Stimulated activated CD4-positive, alpha-beta T cell treated with anti-CD3 and anti-CD28 coated beads, Interleukin-12 subunit alpha, Interleukin-12 subunit beta, amount 100 ng/mL, for 48 hours (primary cell): ENCODE measurements at regions not wholly inside any gene's neighbourhood (a gene's known extent, or its start where the extent isn't known, plus 50 kb on each side); places are given as distances from the start of the nearest gene placed in this dataset.
A peak's percentile ranks its signal among the peaks of the same experiment; 100 is the strongest.
"Not testable (repeated sequence)": the region's sequence is repeated elsewhere in the genome, so short reads cannot be mapped to it uniquely, and the experiment has no call there.

Experiments
- DNase-seq, 3 donors: peaks; one replicate each; pipeline ENCODE4 v3.0.0-alpha.2; 2020; ENCODE audit warnings: low read depth in 2 of 3, low spot score in 1 of 3

- DNase-seq: peak in 1 of 3 donors; percentile 24
Observed at GRCh38 chr1:185681034-185681633, 53.1 kb upstream of the HMCN1 start.

GRCh38 chr1:185680453-185680852 lies 53.7 kb upstream of the HMCN1 start:
- DNase-seq: no peak

- DNase-seq: no peak
Observed at GRCh38 chr1:185679220-185679619, 55.0 kb upstream of the HMCN1 start.

- no peak for DNase-seq
Observed at GRCh38 chr1:185676969-185677368, 57.2 kb upstream of the HMCN1 start.

- no peak for DNase-seq
Observed at GRCh38 chr1:185674201-185674600, 60.0 kb upstream of the HMCN1 start.

DNA sequence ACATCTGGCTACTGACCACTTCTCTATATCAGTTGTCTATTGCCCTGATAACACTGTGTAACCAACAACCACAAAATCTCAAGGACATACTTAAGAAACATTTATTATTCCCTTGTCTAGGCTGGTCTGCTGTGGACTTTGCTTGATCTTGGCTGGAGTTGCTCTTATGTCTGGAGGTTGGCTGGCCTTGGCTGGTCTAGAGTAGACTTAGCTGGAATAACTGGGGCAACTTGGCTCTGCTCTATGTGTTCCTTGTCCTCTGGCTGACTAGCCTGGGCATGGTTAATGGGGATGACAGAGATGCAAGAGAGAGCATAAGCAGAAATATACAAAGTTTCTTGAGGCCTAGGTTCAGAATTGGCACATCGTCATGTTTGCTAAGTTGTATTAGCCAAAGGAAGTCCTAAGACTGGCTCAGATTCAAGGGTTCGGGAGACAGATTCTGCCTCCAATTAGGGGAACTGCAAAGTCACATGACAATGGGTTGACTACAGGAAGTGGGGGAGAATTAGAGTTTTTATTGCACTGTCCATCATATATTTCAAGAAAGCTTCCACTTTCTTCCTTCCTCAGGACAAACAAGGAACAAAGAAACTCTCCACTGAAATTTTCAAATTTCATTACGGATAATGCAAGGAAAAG lies 61.4 kb upstream of the HMCN1 start:
- no peak for DNase-seq

DNA sequence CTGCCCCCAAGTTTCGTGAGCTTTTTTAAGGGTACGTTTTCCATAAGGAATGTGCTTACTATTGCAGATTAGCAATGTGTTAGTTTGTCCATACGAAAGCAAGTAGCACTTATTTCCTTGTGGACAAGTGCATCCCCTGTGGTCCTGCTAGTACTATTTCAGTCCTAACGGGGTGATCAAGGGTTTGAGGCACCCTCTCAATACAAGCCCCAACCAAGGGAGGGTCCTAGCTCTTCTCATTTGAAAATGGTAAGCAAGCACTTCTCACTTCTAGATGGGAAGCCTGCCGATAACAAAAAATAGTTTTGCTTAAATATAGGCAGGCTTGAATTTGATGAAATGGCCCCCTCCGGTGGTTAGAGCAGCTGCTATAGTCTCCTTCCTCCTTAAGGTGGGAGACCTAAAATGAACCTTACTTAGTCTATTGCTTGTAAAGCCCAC lies 64.0 kb upstream of the HMCN1 start:
- peak in 1 of 3 donors; percentile 12 for DNase-seq

DNA sequence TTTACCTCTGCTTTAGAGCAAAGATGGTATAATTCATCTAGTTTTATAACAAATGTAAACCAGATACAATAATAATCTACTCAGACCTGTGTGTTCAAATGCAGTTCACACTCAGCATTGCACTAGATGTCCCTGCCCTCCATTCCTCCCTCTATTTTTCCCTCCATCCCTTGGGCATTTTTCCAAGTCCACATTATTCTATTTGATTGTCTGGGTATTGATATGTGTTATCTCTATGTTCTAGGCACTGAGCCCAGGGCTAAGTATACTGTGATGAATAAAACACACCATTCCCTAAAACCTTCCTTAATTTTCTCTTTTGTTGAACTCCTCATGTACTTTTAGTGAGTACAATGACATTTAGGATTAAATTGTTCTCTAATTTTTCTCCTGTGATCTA lies 66.2 kb upstream of the HMCN1 start:
- no peak for DNase-seq

GRCh38 chr1:185666582-185666981 lies 67.6 kb upstream of the HMCN1 start:
- DNase-seq: no peak

DNA sequence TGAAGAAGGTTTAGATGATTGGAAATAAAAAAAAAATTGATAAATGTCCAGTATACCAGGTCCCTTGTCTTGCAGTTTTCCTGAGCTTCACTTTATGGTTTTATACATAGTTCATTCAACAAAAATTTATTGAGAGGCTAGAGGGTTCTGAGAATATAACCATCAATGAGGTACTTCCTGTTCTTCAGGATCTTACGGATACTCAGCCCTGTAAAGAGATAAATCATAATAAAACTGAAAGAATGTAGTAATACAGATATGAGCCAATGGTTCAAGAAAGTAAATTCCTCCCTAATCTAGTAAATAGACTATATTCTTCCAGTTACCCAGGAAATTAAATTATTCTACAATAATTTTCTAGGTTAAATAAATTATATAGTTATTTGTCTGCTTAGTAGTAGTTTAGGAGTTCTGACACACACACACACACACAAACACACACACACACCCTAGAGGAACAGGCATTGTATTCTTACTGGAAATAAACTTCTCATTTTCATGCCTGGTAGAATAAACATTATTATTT lies 70.4 kb upstream of the HMCN1 start:
- DNase-seq: no peak

GRCh38 chr1:185663332-185663731 lies 70.9 kb upstream of the HMCN1 start:
- no peak for DNase-seq

- DNase-seq: no peak
Observed at GRCh38 chr1:185661971-185662370, 72.2 kb upstream of the HMCN1 start.

DNA sequence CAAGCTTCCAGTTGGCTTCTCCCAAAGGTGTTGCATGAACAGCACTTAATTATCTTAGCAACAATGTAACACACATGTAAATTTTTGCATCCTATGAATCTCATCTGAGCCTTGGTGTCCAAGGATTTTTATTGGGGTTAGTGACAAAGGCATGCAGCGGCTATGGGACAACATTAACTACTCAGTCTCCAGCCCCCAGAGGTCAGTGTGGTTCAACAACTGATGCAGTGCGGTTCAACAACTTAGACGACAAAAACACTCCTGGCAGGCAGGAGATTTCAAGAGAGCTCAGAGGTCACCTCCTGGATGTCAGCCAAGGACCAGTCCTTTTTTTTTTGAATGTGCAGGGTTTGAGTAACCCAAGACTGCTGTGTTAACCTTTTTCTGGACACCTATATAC lies 77.5 kb upstream of the HMCN1 start:
- DNase-seq: no peak

GRCh38 chr1:185654952-185655314 lies 79.3 kb upstream of the HMCN1 start:
- no peak for DNase-seq

DNA sequence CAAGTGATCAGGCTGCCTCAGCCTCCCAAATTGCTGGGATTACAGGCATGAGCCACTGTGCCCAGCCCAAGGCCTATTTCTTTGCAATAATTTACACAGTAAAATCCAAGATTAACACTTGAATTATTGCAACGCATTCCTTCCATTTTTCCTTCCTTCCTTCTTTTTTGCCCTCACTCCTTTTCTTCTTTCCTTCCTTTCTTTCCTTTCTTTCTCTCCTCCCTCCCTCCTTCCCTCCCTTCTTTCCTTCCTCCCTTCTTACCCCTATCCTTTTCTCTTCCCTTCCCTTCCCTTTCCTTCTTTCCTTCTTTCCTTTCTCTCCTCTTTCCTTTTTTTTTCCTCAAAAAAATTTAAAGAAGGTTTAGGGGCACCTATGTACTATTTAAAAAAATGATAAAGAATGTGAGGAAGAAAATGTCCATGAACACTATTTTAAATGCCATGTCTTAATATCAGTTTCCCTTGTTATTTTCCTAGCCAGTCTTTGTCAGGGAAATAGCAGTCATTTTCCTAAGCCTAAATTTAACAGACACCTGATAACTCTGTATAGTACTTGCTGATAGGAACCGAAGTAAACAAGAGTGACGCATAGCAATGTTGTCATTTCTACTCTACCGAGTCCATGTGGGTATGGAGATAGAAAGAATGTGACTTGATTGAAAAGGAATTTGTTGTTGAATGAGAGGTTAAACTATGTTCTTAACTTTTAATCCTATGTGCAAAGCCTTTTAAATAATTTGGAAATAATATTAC lies 79.8 kb upstream of the HMCN1 start:
- DNase-seq: no peak

DNA sequence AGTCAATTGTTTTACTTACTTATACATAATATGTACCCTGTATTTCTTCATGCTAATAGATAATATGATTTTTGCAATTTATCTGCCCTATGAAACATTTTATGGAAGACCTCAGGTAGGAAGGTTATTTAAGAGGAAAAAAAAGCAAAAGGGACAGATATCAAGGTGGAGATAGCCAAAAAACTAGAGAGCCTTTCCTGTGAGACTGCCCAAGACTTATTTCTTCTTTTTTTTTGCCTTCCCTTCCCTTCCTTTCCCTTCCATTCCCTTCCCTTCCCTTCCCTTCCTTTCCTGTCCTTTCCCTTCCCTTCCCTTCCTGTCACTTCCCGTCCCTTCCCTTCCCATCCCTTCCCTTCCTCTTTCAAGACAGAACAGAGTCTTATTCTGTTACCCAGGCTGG lies 80.6 kb upstream of the HMCN1 start:
- no peak for DNase-seq

DNA sequence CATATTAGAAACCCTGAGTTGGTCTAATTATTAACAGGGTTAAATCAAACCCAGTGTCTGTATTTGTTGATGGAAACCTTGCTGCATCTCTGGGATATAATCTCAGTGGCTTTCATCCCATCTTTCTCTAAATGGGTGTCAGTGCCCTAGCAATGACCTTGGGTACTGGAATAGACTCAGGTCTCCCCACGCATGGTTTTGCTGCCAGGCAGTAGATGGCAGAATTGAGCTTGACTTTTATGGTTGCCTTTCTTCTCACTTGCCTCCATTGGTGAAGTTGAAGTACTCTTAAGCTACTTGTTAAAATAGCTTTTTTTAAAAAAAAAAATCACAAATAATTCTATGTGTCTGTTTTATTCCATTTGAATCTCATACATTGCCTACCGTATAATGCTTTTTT lies 81.8 kb upstream of the HMCN1 start:
- no peak for DNase-seq

DNA sequence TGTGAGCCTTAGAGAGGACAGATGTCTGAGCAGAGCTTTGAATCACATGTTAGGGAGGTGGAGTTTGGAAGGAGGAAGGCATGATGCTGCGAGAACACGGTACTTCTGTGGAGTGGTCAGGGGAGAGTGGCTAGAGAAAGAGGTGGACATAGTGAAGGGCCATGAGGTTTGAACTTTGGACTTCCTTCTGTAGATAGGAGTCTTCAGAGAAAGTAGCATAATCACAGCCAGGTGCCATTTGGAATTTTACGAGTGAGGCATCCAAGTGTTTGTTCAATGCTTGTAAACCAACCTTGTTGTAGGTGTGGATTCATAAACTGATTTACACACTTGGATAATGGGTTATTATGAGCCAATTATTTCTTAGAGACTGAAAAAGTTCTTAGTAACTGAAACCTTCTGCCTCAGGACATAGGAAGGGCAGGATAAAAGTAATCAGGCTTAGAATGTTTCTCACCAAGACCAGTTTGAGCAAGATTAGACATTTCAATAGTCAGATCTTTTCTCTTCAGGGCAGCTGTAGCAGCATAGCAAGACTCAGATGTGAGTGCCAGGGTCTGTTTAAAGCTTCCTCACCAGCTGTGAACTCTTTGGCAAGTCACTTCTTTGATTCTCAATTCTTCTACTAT lies 83.5 kb upstream of the HMCN1 start:
- DNase-seq: no peak

DNA sequence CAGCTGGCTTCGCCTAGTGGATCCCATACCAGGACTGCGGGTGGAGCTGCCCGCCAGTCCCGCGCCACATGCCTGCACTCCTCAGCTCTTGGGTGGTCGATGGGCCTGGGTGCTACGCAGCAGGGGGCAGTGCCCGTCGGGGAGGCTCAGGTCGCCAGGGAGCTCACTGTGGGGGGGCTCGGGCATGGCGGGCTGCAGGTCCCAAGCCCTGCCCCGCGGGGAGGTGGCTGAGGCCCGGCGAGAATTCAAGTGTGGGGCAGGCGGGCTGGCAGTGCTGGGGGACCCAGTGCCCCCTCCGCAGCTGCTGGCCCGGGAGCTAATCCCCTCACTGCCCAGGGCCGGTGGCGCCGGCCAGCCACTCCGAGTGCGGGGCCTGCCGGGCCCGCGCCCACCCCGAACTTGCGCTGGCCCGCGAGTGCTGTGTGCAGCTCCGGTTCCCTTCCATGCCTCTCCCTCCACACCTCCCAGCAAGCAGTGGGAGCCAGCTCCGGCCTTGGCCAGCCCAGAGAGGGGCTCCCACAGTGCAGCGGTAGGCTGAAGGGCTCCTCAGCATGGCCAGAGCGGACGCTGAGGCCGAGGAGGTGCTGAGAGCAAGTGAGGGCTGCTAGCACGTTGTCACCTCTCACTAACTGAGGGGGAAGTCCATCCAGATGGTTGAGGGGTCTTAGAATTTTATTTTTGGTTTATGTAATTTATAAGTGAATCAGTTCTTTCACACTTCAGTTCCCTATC lies 85.2 kb upstream of the HMCN1 start:
- DNase-seq: no peak

DNA sequence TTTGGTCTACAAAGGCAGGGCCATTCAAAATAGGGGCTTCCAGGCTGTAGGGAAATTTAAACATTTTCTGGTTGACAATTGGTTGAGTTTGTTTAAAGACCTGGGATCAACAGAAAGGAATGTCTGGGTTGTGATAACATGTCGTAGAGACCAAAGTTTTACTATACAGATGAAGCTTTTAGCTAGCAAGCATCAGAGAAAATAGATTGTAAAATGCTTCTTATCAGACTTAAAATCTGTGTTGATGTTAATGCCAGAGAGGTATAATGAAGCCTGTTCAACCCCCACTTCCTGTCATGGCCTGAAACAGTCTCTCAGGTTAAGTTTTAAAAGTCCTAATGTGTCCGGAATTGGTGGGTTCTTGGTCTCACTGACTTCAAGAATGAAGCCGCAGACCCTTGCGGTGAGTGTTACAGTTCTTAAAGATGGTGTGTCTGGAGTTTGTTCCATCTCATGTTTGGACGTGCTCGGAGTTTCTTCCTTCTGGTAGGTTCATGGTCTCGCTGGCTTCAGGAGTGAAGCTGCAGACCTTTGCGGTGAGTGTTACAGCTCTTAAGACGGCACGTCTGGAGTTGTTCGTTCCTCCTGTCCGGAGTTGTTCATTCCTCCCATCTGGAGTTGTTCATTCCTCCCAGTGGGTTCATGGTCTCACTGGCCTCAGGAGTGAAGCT lies 86.5 kb upstream of the HMCN1 start:
- not testable (repeated sequence) for DNase-seq
